ENCODE measurements at regions not wholly inside any gene's neighbourhood (a gene's known extent, or its start where the extent isn't known, plus 50 kb on each side); places are given as distances from the start of the nearest gene placed in this dataset.

- Histone ChIP-seq H3K36me3 (ENCODE audit: control insufficient read depth in 5 of 5, insufficient read depth in 5 of 5, low read length in 5 of 5) (no peaks in the 10 kb centered on the region), H3K27ac (ENCODE audit: low read depth, low read length) (peak overlapping the region; percentile 27), H3K4me1 (ENCODE audit: control insufficient read depth in 5 of 5, insufficient read depth in 5 of 5, low read length in 5 of 5) (peaks cover 3 to 52% (median 36%) of the 10 kb centered on the region in 5 donors), H3K4me3 (ENCODE audit: low read depth in 1 of 5, low read length in 5 of 5) (no peak overlapping the region), H3K27me3 (ENCODE audit: control insufficient read depth in 5 of 5, insufficient read depth in 4 of 5, low read length in 5 of 5) (no peaks in the 10 kb centered on the region), H3K9ac (ENCODE audit: low read length in 5 of 5) (peak overlapping the region in 1 of 5 donors; percentile 5), H3K9me3 (ENCODE audit: control insufficient read depth in 5 of 5, low read length in 5 of 5) (no peaks in the 10 kb centered on the region)
Measured at GRCh38 chr5:5370059-5370774, 52.3 kb upstream of the ICE1 start.

DNA sequence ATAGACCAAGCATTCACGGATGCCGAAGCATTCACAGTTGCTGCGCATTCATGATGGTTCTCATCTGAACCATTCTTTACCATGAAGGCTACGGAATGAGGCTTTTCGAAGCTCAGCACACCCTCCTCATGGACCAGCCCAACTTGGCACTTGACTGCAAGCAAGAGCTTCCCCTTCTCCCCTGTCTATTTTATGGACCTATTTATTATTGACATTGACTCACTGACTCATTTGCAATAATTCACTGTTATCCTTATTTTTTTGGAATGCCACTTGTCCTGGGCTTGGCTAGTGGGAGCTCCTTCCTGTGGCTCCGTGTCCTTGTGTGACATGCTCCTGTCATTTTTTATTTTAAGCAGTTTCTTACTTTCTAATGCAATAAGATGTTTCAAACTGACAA, 51.5 kb upstream of the ICE1 start:
- H3K9ac ChIP-seq (ENCODE audit: low read length in 5 of 5) = no peak overlapping the region
- no peaks in the 10 kb centered on the region for H3K36me3 ChIP-seq (ENCODE audit: control insufficient read depth in 5 of 5, insufficient read depth in 5 of 5, low read length in 5 of 5)
- H3K4me1 ChIP-seq (ENCODE audit: control insufficient read depth in 5 of 5, insufficient read depth in 5 of 5, low read length in 5 of 5) = peaks cover 3 to 52% (median 36%) of the 10 kb centered on the region in 5 donors
- H3K4me3 ChIP-seq (ENCODE audit: low read depth in 1 of 5, low read length in 5 of 5) = no peak overlapping the region
- H3K27me3 ChIP-seq (ENCODE audit: control insufficient read depth in 5 of 5, insufficient read depth in 4 of 5, low read length in 5 of 5) = no peaks in the 10 kb centered on the region
- no peaks in the 10 kb centered on the region for H3K9me3 ChIP-seq (ENCODE audit: control insufficient read depth in 5 of 5, low read length in 5 of 5)
- no peak overlapping the region for H3K27ac ChIP-seq (ENCODE audit: low read depth, low read length)

DNA sequence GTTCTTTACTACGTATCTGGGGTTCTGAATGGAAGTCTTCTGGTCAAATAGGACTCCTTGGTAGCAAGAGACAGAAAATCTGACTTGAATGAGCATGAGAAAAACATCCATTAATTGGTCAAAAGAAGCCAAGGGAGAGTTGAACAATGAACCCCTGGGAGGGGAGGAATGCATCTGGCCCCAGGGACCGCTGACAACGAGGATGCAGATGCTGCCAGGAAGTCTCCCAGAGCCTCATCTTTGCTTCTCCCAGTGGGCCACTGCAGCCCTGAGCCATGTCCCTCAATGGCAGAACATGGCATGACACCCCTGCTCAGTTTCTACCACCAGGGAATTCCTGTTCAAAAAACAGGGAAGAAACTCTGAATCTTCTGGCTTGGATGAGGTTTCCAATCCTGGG, 50.5 kb upstream of the ICE1 start:
- Histone ChIP-seq H3K27ac (ENCODE audit: low read depth, low read length) (no peak overlapping the region), H3K4me3 (ENCODE audit: low read depth in 1 of 5, low read length in 5 of 5) (no peak overlapping the region), H3K9ac (ENCODE audit: low read length in 5 of 5) (no peak overlapping the region), H3K36me3 (ENCODE audit: control insufficient read depth in 5 of 5, insufficient read depth in 5 of 5, low read length in 5 of 5) (no peaks in the 10 kb centered on the region), H3K9me3 (ENCODE audit: control insufficient read depth in 5 of 5, low read length in 5 of 5) (no peaks in the 10 kb centered on the region), H3K4me1 (ENCODE audit: control insufficient read depth in 5 of 5, insufficient read depth in 5 of 5, low read length in 5 of 5) (peaks cover 3 to 52% (median 36%) of the 10 kb centered on the region in 5 donors), H3K27me3 (ENCODE audit: control insufficient read depth in 5 of 5, insufficient read depth in 4 of 5, low read length in 5 of 5) (no peaks in the 10 kb centered on the region)

GRCh38 chr5:5372511-5372910, 50.0 kb upstream of the ICE1 start:
- no peaks in the 10 kb centered on the region for H3K27me3 ChIP-seq (ENCODE audit: control insufficient read depth in 5 of 5, insufficient read depth in 4 of 5, low read length in 5 of 5)
- no peak overlapping the region for H3K4me3 ChIP-seq (ENCODE audit: low read depth in 1 of 5, low read length in 5 of 5)
- no peaks in the 10 kb centered on the region for H3K9me3 ChIP-seq (ENCODE audit: control insufficient read depth in 5 of 5, low read length in 5 of 5)
- peaks cover 3 to 48% (median 36%) of the 10 kb centered on the region in 5 donors for H3K4me1 ChIP-seq (ENCODE audit: control insufficient read depth in 5 of 5, insufficient read depth in 5 of 5, low read length in 5 of 5)
- H3K36me3 ChIP-seq (ENCODE audit: control insufficient read depth in 5 of 5, insufficient read depth in 5 of 5, low read length in 5 of 5) = no peaks in the 10 kb centered on the region
- H3K9ac ChIP-seq (ENCODE audit: low read length in 5 of 5) = no peak overlapping the region
- H3K27ac ChIP-seq (ENCODE audit: low read depth, low read length) = no peak overlapping the region

Measured in subcutaneous abdominal adipose tissue (tissue), 5 donors.